ENCODE measurements at regions not wholly inside any gene's neighbourhood (a gene's known extent, or its start where the extent isn't known, plus 50 kb on each side); places are given as distances from the start of the nearest gene placed in this dataset.

DNA sequence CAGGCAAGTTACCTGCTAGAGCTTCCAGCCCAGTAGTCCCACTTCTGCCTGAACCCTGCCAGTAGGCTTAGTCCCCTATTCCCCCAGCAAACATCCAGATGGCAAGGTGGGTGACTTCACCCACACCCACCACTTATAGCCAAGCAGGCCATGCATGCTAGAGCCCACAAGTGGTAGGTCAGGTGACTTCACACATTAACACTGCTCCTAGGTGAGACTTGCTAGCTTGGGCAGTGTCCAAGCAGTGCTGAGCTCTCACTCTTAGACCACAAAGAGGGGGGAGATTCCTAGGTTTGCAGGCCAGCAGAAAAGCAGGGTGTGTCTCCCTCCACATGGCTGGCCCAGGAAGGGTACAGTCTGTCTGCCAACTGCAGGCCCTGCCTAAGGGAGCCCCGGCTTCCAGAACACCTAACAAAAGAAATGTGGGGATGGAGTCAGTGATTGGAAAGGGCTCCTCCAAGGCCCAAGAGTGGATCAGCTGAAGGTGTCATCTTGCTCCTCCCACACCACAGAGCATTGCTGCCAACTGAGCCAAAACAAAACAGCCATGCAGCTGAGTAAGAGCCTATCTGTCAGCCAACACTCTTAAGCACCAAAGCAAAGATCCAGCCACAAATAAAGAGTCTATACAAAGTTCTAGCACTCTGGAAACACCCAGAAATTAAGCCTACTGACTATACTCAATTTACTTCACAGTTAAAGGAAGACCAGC lies 158.1 kb upstream of the USP38 start:
- no peak for TF ChIP-seq TEAD4 (IDR thresholded peaks at IDR 0.05)
- TF ChIP-seq CREB1 (IDR thresholded peaks at IDR 0.05; ENCODE audit: low read depth): no peak
- no peak for TF ChIP-seq TCF12 (IDR thresholded peaks at IDR 0.05; ENCODE audit: low read depth)
- TF ChIP-seq EGR1 (IDR thresholded peaks at IDR 0.05): no peak
- no peak for TF ChIP-seq EP300 (IDR thresholded peaks at IDR 0.05; ENCODE audit: borderline replicate concordance)

DNA sequence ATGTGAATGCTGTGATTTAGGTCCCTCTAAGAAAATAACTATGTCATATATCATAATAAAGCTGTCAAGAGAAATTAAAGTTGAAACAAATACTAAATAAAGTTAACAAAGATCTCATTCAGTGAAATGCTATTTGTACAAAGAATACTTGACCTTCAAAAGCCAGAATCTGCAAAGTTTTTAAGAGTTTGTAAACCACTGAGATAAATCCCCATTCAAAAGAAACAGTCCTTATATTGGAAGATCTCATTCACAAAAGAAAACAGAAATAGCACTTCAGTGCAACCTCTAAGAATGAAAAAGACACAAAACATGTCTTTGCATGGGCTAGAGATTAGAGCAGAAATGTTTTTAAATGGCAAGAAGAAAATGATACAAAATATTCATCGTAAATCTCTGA lies 149.1 kb upstream of the USP38 start:
- no peak for TF ChIP-seq TAF1 (IDR thresholded peaks at IDR 0.05; ENCODE audit: low read depth)
- TF ChIP-seq CEBPB (IDR thresholded peaks at IDR 0.05): no peak
- no peak for TF ChIP-seq CREB1 (IDR thresholded peaks at IDR 0.05; ENCODE audit: low read depth)
- no peak for TF ChIP-seq ZBTB7A (IDR thresholded peaks at IDR 0.05; ENCODE audit: low read depth)

DNA sequence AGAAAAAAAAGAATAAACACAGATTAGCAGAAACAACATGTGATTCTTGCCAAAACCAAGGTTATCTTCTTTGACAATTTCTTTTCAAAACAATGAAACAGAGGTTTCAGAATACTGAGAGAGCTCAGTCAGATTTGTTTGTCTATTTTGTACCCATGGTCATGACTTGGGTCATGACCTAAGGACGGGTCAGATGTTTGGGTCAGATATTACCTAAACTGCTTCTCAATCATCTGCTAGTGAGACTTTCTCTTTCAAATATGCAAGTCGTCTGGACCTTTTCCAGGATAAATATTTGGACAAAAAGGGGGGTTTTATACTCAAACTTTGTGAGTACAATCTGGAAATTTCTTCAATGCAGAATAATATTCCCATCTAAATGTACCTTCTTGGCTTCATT lies 148.3 kb upstream of the USP38 start:
- TF ChIP-seq, protein P1, sequence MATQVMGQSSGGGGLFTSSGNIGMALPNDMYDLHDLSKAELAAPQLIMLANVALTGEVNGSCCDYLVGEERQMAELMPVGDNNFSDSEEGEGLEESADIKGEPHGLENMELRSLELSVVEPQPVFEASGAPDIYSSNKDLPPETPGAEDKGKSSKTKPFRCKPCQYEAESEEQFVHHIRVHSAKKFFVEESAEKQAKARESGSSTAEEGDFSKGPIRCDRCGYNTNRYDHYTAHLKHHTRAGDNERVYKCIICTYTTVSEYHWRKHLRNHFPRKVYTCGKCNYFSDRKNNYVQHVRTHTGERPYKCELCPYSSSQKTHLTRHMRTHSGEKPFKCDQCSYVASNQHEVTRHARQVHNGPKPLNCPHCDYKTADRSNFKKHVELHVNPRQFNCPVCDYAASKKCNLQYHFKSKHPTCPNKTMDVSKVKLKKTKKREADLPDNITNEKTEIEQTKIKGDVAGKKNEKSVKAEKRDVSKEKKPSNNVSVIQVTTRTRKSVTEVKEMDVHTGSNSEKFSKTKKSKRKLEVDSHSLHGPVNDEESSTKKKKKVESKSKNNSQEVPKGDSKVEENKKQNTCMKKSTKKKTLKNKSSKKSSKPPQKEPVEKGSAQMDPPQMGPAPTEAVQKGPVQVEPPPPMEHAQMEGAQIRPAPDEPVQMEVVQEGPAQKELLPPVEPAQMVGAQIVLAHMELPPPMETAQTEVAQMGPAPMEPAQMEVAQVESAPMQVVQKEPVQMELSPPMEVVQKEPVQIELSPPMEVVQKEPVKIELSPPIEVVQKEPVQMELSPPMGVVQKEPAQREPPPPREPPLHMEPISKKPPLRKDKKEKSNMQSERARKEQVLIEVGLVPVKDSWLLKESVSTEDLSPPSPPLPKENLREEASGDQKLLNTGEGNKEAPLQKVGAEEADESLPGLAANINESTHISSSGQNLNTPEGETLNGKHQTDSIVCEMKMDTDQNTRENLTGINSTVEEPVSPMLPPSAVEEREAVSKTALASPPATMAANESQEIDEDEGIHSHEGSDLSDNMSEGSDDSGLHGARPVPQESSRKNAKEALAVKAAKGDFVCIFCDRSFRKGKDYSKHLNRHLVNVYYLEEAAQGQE (IDR thresholded peaks at IDR 0.05; ENCODE audit: low read depth): no peak
- TF ChIP-seq EGR1 (IDR thresholded peaks at IDR 0.05) (no peak), FOXM1 (IDR thresholded peaks at IDR 0.05; ENCODE audit: borderline replicate concordance, low read depth) (no peak)

DNA sequence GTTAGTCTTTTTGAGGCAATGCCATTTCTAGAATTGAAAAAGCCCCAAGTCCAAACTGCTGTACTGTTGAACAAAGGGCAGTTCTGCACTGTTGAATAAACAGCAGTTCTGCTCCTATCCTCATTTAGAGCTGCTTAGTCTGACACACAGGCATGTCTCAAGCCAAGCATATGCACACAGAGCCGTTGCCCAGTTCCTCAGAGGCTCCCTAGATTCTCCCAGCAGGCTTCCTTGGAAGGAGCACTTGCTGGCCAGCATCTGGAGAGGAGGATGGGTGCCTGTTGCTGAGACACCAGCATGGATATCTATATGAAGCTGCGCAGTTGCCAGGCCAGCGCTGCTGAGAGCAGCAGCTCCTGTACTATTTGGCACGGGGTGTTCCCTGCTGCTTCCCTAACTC lies 138.3 kb upstream of the USP38 start:
- no peak for TF ChIP-seq TEAD4 (IDR thresholded peaks at IDR 0.05)
- no peak for TF ChIP-seq ZBTB7A (IDR thresholded peaks at IDR 0.05; ENCODE audit: low read depth)
- no peak for TF ChIP-seq CEBPB (IDR thresholded peaks at IDR 0.05)
- no peak for TF ChIP-seq EP300 (IDR thresholded peaks at IDR 0.05; ENCODE audit: borderline replicate concordance)
- no peak for TF ChIP-seq CREB1 (IDR thresholded peaks at IDR 0.05; ENCODE audit: low read depth)
- no peak for TF ChIP-seq RAD21 (IDR thresholded peaks at IDR 0.05; ENCODE audit: low read depth)
- no peak for TF ChIP-seq TAF1 (IDR thresholded peaks at IDR 0.05; ENCODE audit: low read depth)
- TF ChIP-seq, protein P1 (IDR thresholded peaks at IDR 0.05; ENCODE audit: low read depth): no peak
- no peak for TF ChIP-seq FOXM1 (IDR thresholded peaks at IDR 0.05; ENCODE audit: borderline replicate concordance, low read depth)
- no peak for TF ChIP-seq TCF12 (IDR thresholded peaks at IDR 0.05; ENCODE audit: low read depth)
- no peak for TF ChIP-seq YY1 (IDR thresholded peaks at IDR 0.05; ENCODE audit: low read depth)
- TF ChIP-seq, protein P2, sequence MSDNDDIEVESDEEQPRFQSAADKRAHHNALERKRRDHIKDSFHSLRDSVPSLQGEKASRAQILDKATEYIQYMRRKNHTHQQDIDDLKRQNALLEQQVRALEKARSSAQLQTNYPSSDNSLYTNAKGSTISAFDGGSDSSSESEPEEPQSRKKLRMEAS (IDR thresholded peaks at IDR 0.05): no peak
- no peak for TF ChIP-seq NFIC (IDR thresholded peaks at IDR 0.05)
- TF ChIP-seq, protein P3, sequence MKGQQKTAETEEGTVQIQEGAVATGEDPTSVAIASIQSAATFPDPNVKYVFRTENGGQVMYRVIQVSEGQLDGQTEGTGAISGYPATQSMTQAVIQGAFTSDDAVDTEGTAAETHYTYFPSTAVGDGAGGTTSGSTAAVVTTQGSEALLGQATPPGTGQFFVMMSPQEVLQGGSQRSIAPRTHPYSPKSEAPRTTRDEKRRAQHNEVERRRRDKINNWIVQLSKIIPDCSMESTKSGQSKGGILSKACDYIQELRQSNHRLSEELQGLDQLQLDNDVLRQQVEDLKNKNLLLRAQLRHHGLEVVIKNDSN (IDR thresholded peaks at IDR 0.05): no peak

DNA sequence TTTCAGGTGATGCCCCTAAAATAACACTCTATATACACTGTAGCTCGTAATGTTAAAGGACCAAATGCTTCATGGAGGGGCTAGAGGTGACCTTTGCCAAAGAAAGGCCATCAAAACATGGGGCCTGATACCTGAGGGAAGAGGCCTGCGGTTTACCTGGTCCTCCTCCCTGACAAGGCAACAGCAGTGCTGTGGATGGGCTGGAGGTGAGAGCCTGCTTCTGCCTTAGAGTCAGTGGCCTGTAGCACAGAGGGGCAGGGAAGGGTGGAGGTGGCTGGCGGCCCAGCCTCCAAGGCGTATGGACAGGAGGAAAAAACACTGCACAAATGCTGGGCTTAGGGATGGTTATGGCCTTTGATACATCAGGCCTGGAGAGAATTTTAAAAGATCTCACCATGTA lies 137.8 kb upstream of the USP38 start:
- TF ChIP-seq CREB1 (IDR thresholded peaks at IDR 0.05; ENCODE audit: low read depth): no peak
- TF ChIP-seq EP300 (IDR thresholded peaks at IDR 0.05; ENCODE audit: borderline replicate concordance): no peak
- TF ChIP-seq, protein P3 (IDR thresholded peaks at IDR 0.05): no peak
- no peak for TF ChIP-seq RAD21 (IDR thresholded peaks at IDR 0.05; ENCODE audit: low read depth)
- no peak for TF ChIP-seq EGR1 (IDR thresholded peaks at IDR 0.05)
- no peak for TF ChIP-seq FOXM1 (IDR thresholded peaks at IDR 0.05; ENCODE audit: borderline replicate concordance, low read depth)
- no peak for TF ChIP-seq TAF1 (IDR thresholded peaks at IDR 0.05; ENCODE audit: low read depth)
- no peak for TF ChIP-seq ZBTB7A (IDR thresholded peaks at IDR 0.05; ENCODE audit: low read depth)
- TF ChIP-seq, protein P1 (IDR thresholded peaks at IDR 0.05; ENCODE audit: low read depth): no peak
- no peak for TF ChIP-seq YY1 (IDR thresholded peaks at IDR 0.05; ENCODE audit: low read depth)
- TF ChIP-seq, protein P2 (IDR thresholded peaks at IDR 0.05): no peak
- no peak for TF ChIP-seq CEBPB (IDR thresholded peaks at IDR 0.05)
- no peak for TF ChIP-seq TCF12 (IDR thresholded peaks at IDR 0.05; ENCODE audit: low read depth)
- TF ChIP-seq TEAD4 (IDR thresholded peaks at IDR 0.05): no peak
- no peak for TF ChIP-seq NFIC (IDR thresholded peaks at IDR 0.05)
